Limb (tissue), 2 donors: ENCODE measurements at regions not wholly inside any gene's neighbourhood (a gene's known extent, or its start where the extent isn't known, plus 50 kb on each side); places are given as distances from the start of the nearest gene placed in this dataset.

ENCODE experiments used
- DNase-seq, 2 donors: peaks; one replicate each; pipeline ENCODE4 v3.0.0-alpha.2; 2016; ENCODE audit errors: extremely low spot score in 2 of 2

DNA sequence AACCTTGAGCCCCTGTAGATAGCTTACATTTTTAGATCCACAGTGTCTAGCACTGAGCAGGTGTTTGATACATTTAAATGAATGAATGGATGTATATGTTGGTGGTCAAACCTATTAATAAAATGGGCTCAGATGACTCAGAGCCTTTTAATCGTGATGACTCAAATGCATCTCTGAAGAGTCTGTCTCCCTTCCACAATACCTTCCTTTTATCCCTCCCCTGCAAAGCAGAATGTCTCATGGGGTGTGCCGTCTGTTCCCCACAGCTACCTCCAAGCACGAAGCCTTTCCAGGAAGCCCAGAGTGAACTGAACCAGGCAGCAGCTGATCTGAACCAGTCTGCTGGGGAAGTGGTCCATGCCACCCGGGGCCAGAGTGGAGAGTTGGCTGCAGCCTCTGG is 303.5 kb upstream of the TPM1 start:
- DNase-seq: no peak

DNA sequence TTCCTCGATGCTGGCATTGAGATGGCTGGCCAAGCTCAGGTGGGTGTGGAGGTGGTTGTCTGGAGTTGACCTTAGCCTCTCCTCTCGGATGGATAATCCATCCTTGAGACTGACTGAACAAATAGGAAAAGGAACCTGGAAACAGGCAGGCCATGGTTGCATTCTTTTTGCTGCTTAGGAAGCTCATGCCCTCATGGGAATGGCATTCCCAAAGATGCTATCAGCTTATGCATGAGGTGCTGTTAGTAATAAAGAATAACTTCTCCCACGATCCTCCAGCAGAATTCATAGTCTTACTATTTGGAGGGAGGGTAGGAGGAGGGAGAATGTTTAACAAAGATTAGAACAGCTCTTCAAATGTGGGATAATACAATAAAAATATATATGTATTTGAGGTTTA is 303.0 kb upstream of the TPM1 start:
- DNase-seq: no peak

DNA sequence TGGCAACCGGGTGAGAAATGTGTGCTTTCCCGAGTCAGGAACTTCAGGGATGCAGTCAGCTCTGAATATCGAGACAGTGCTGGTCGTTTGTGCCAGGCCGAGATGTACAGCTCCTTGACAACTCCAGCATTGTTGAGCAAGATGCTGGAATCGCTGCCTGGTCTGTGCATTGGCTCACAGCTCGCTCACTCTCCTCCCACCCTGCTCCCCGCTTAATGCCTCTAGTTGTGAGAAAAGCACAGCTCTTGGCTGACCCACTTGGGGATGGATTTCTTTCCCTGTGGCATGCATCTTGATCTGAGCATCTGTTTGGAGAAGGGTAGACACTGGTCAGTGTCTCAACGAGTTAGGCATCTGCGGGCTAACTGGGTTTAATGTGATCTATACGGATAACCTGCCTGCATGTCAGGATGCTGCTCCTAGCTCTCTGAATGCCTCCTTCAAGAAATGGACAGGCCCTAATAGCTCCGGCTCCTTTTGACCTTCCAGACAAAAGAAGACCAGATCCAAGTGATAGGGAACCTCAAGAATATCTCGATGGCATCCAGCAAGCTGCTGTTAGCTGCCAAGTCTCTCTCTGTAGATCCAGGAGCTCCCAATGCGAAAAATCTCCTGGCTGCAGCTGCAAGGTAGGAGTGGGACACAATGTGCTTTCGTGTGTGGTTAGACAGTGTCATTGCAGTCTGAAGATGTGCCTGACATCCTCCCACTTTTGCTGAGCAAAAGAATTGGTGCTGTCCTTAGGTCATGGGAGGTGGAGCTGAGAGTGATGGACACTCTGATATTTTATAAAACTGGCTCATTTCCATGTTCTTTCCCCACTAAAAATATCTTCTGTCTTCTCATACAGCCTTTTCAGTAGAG is 302.2 kb upstream of the TPM1 start:
- no peak for DNase-seq

DNA sequence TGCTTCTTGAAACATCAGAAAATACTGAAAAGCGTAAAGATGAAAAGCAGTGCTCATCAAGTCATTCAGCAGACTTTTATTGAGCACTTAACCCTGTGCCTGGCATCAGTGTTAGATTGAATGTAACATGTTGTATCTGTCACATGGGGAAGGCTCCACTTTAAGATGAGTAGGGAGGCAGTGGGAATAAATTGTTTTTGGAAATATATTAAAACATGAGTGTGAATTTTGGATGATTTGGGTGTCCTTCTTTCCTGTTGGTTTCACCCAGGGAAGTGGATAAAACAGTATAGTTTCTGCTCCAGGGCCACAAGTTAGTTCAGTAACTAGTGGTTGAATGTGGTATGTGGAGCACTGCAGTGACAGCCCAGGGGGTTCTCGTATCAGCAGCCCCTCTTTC is 301.4 kb upstream of the TPM1 start:
- no peak for DNase-seq

DNA sequence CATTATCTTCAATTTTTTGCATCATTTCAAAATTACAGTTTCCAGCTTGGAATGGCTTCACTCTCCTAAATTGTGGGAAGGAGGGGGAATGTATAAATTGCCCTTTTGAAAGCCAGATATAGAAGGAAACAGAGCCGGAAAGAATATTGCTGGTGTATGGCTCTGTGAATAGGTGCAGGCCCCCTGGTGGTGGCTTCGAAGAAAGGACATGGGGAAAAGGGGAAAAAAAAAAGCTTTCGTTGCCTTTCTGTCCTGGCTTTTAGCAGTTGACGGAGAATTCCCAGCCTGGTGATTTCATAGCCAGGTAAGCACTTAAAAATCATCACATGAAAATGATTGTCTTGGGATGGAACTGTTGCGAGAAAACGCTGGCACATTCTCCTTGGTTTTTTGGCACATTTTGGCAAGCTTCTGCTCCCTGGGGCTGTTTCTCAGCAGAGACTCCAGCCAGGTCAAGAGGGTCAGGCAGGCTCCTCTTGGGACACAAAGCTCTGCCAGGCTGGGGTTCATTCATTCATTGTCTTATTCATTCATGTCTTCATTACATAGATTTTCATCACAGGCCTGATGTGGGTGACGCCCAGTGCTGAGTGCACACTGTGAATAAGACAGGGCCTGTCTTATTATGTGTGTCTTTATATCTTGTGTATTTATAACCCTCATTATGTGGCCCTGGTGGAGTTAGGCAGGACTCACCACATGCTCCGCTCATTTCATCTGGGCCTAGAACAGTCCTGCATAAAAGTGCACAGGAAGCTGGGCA is 300.0 kb upstream of the TPM1 start:
- DNase-seq: peak; percentile 72 to 77

DNA sequence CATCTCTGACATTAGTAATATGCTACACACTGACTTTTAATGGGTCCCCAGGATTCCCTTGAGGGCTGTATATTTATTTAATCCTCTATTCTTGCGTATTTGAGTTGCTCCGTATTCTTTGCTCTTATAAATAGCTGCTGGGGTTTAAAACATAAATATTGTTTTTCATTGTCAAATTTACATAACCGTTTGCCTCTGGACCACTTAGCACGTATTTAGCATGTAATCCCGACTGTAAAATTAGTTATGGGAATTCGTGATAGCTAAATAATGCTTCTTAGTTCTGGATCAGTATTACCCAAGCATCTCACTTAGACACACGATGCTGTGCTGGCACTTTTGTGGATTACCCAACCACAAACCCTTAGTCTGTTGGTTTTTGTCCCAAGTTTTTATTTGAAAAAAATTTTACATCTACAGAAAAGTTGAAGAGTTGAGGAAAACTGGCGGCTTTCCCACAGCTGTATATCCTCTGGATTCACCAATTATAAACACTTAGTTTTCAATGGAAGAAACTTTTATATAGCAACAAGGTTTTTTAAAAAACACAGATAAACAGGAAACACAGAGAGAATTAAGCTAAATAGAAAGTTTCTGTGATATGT is 296.8 kb upstream of the TPM1 start:
- no peak for DNase-seq

DNA sequence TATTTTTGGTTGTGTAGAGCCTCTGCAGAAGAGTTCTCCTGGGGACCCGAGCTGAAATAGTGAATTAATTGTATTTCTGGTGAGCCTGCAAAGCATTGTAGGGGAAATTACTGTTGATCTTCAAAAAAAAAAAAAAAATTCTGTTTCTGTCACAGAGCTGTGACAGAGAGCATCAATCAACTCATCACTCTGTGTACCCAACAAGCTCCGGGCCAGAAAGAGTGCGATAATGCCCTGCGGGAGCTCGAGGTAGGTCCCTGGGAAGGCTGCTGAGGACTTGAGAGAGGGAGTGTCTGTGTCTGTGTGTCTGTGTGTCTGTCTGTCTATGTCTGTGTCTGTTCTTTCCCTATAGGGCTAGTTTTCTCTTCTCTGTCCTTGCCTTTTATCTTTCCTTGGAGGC is 294.4 kb upstream of the TPM1 start:
- DNase-seq: no peak

DNA sequence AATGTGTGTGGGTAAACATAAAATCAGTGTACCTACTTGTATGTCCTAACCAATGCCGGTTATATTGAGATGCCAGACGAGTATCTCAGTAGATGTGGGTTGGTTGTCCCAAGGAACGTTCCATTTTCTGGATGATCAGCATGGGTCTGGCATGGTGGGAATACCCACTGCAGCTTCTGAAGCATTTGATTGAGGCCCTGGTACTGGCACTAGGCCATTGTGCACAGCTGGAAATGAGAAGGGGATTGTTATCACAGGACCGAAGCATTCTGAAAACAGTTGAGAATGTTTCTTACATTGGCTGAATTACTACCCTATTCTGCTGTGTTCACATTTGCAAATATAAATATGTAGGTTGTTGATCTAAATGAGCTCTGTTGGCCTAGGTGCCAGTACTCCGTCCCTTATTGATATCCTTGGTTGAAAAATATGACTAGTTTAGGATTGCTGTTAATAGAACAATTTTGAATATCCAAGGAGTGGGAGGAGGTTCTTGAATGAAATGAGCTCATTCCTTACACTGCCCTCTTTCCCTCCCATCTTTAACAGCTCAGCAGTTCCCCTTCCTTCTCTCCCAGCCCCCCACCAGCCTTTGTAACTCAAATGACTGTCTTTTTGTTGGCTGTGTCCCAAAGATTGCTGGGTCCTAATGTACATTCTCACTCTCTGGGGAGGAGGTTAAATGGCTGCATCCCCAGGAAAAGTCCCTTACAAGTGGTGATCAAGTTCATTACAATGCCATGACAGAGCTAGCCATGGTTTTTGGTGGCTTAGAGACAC is 293.3 kb upstream of the TPM1 start:
- DNase-seq: no peak

DNA sequence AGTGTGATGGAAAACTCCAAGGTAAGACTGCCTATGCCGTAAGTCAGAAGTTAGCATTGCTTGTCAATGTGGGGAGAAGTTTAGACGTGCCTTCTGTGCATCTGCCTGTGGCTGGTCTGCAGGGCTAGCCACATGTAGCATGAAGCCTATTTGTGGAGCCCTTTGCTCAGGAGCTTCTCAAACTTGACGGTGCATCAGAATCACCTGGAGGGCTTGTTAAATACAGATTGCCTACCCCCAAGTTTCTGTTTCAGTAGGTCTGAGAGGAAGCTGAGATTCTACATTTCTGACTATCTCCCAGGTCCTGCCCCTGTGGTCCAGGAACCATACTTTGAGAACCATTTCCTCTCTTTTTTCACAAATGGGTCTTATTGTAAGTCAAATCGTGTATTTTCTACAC is 292.1 kb upstream of the TPM1 start:
- DNase-seq: no peak

DNA sequence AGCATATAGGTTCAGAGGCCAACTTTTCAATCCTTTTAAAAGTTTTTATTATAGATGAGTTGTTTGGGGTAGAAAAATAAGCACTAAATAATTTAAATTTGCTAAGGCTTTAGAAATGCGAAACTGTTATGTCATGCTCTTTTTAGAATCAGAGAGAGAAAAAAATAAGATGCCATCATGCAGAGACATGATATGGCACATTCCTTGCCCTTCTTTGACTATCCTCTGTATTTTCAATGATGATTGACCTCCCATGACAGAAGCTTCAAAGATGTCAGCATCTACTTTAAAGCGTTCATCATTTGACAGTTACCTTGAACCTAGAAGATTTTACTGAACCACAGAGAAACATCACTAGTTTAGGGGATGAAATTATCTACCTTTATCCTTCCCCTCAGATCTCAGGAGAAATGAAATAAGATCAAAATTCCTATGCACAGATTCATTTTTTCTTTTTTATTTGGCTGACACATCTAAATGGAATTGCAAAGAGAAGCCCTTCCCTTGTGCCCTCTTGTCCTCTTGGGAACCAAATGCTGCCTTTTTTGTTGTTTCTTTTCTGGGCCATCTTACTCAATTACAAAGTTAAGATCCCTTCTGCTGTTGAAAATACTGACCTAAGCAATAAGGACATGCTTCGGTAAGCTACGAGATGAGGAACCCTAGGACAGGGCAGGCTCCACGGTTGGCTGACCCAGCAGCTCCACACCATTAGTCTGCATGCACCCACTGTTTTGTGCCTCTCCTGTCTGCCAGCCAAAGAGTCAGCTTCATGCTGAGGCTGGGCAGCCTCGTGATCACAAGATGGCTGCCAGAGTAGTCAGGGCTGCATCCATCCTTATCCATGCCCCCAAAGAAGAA is 289.7 kb upstream of the TPM1 start:
- no peak for DNase-seq

DNA sequence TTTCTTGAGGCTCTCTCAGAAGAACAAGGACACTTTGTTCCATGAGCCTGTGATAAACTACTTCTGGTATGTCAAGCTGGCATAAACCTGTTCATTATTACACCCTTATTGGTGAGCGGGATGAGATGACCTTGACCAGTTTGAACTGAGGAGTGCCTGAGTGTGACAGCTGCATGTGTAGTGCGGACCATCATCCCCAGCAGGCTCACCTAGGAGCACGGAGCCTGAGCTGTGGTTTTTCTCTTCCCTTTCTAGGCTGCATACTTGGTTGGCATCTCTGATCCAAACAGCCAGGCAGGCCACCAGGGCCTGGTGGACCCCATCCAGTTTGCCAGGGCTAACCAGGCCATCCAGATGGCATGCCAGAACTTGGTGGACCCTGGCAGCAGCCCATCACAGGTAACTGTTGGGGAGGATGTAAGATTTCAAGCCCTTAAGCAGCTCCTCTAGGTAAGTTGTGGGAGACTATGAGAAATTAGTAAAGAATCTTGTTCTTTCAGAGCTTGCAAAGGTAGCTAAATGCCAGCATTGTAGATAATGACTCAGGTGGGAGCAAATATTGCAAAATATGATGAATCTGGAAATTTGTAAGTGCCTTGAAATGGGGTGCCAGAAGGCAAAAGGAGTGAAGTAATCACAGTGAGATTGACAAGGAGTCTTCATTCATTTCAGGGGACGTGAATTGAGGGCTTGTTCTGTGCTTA is 288.9 kb upstream of the TPM1 start:
- DNase-seq: no peak

DNA sequence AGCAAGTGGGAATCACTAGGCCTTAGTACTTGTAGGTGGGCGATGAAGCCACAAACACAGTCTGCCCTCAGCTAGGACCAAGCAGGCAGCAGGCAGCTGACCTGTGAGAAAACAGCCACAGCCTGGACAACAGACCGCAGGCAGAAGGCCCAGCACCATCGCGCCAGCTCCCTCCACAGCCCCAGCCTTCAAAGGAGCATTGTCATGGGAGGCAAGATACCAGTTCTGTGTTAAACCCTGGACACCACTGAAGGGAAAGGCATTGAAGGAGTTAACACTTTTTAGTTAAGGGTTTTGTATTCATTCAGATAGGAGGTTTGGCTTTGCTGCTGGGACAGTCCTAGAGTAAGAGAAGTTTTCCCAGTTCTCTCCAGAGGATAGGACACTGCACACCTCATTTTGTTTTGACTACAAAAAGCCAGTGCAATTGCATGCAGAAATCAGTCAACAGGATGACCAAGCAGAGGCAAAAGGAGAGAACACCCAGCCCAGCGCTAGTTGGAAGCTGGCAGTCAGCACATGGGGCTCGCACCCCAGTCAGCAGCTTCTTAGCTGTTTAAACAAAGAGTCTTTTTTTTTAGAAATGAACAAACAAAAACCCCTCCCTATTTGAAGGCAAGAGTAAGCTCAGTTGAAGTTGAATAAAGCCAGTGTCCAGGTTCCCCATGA is 286.1 kb upstream of the TPM1 start:
- no peak for DNase-seq

DNA sequence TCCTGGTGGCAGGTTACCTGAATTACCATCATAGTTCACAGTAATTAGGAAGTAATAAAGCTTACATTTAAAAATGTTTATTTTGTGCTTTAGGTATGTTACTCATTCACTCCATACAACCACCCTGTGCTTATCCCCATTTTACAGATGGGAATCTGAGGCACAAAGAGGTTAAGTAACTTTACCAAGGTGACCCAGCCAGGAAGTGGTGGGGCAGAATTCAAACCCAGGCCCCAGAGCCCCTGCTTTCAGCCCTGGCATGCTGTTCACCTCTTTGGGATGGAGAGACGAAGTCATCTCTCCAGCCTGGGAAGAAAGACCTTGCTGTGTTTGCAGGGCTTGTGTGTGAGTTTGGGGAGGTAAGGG is 285.6 kb upstream of the TPM1 start:
- DNase-seq: no peak

DNA sequence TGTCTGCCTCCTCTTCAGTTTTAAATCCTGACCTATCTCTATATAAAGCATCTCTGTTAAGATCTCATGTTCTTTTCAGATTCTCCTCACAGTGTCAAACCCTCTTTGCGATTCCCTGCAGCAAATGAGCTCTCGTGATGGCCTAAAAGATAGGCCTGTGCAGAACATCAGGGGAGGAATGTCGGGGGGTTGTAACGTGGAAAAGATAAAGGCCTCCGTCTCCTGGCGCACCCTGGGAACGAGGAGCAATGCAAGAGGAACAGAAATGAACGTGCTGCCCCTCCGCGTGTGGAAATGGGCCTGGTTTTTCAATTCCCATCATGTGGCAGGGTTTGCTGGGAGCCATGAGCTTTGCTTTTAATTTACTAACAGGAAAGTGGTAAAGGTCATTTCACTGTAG is 285.0 kb upstream of the TPM1 start:
- no peak for DNase-seq

DNA sequence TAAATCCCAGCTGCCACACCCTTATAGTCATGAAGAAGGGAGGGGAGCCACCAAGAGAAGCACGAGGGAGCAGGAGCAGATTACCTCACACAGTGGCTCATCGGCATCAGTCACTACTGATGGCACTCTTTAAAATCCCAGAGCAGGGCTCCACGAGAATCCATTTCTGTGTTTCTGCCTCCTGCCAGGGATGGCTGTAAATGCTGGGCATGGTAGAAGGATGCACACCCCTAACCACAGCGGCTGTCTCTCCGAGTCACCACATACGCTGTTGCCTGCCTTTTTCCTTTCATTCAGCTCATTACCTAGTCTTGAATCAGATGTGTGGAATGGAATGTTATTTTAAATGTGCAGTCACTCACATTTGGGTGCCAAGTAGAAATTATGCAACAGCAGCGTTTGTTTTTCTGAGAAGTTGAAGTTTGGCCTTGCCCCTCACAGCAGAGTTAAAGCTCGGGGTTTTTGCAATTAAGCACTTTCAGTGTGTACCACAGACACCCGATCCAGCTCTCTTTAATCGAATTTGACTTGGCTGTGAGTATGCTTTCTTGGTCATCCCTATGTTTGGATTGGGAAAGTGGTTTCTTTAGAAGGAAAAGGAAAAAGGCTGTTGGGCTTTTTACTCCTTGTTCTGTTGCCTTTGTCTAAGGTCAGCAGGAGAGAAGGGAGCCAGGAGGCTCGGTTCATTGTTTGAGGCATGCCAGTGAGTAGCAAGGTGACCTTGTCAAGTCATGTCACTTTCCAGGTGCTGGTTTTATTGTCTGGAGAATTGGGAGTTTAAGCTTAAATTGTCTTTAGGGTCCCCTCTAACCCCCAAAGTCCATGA is 284.2 kb upstream of the TPM1 start:
- no peak for DNase-seq

DNA sequence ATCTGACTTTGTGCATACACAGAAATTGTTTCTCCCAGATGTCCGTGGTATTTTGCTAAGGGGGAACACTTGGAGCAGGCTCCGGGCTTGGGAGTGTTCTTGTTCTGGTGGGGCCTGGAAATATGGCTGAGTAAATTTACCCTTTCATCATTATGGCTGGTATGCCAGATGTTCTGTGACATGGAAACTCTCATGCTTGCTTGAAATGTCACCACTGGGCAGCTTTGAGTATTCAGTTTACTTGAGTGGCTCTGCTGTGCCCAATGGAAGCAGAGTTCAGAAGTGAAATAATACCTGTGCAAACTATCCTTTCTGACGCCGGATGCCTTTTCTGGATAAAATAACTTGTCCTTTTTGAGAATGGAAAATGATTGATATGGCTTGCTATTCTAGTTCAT is 283.6 kb upstream of the TPM1 start:
- DNase-seq: no peak

DNA sequence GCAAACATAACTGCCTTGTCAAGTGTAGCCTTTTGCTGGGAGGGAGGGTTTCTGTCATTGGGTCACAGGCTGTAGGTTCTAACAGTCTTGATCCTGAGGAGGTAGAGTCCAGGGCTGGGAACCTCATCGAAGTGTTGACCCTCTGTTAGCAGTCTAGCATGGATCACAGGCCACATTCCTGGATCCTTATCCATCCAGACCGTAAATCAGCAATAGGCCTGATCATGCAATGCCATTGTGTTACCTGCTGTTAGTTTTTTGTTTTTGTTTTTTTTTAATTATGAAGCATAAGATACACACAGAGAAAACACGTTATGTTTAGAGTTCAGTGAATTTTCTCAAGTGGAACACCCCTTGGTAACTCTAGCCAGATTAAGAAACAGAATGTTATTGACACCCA is 282.0 kb upstream of the TPM1 start:
- no peak for DNase-seq

DNA sequence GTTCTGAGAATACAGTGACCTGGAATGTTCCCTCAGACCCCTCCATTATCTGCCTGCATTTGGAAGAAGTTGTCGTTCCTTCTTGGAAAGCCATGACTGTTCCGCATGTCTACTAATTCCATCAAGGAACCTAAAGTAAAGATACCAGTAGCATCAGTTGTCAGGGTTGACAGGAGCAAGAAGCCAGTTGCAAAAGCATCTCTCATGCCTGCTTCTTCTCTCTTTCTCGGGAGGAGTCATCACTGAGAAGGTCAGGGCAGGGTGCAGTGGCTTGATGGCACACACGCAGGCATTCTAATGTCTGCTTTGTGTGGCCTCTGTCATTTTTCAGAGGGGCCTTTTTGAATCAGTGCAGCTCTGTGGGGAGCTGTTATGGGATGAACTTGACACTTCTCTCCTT is 276.6 kb upstream of the TPM1 start:
- no peak for DNase-seq

DNA sequence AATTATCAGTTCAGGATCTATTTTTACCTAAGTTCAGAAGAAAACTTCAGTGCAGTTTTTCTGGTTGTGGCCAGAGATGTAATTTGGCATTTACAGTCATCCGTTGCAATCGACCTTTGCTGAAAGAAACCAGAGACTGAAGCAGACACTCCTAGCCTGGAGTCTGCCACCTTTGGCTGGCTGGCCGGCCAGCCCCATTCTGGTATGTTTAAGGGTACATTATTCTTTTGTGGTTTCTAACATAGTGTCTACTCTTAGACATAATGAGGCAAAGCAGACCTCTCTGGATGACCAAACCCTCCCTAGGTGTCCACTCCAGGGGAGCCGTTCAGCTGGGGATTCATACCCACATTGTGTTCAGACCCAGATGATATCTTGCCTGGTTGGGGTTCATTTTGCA is 275.9 kb upstream of the TPM1 start:
- DNase-seq: no peak
